Common myeloid progenitor, CD34-positive (primary cell): ENCODE measurements at regions not wholly inside any gene's neighbourhood (a gene's known extent, or its start where the extent isn't known, plus 50 kb on each side); places are given as distances from the start of the nearest gene placed in this dataset.

Source experiments
- CTCF ChIA-PET: fragments of 350-600 bp; sonication (Branson Sonifier 250); formaldehyde crosslinking; loops from one replicate; lab custom pipeline; 2021; ENCODE audit warnings: antibody characterized with exemption; lab: Charles Lee
- POLR2A ChIA-PET: fragments of 350-600 bp; sonication (Branson Sonifier 250); formaldehyde crosslinking; loops from one replicate; lab custom pipeline; 2021; ENCODE audit warnings: antibody characterized with exemption; lab: Charles Lee
- DNase-seq, 3 donors: peaks; one replicate each; pipeline versions ENCODE4 v3.0.0 to v3.0.0-alpha.2; 2013
- H3K27ac ChIP-seq, 2 experiments: 1 replicate in 1 of 2; 2 replicates in 1 of 2; pipeline ENCODE4 v1.7.0; 2013; ENCODE audit warnings: inconsistent platforms in 2 of 2, low read length in 2 of 2, mild to moderate bottlenecking in 2 of 2, low read depth in 1 of 2, moderate library complexity in 1 of 2; ENCODE audit not compliant: severe bottlenecking in 2 of 2, insufficient read depth in 1 of 2, poor library complexity in 1 of 2
- H3K27me3 ChIP-seq, 5 experiments: replicated peaks in 2 of 5; 1 replicate in 3 of 5; 2 replicates in 2 of 5; pipeline versions ENCODE4 v1.6.1 to v1.7.0; 2013; ENCODE audit warnings: low read length in 4 of 5, mild to moderate bottlenecking in 2 of 5, moderate library complexity in 2 of 5, inconsistent platforms in 1 of 5; ENCODE audit not compliant: insufficient read depth in 5 of 5, control insufficient read depth in 4 of 5
- H3K36me3 ChIP-seq, 4 experiments: 1 replicate in 2 of 4; 2 replicates in 2 of 4; pipeline versions ENCODE4 v1.6.1 to v1.7.0; 2013; ENCODE audit warnings: low read length in 3 of 4, control low read depth in 1 of 4, mild to moderate bottlenecking in 1 of 4; ENCODE audit not compliant: control insufficient read depth in 4 of 4, insufficient read depth in 4 of 4
- H3K4me1 ChIP-seq, 4 experiments: 1 replicate in 3 of 4; 2 replicates in 1 of 4; pipeline versions ENCODE4 v1.6.1 to v1.7.1; 2013; ENCODE audit warnings: low read length in 3 of 4, mild to moderate bottlenecking in 3 of 4, control low read depth in 1 of 4, inconsistent platforms in 1 of 4, moderate library complexity in 1 of 4; ENCODE audit not compliant: control insufficient read depth in 4 of 4, insufficient read depth in 4 of 4; ENCODE audit errors: control extremely low read depth in 1 of 4
- H3K4me3 ChIP-seq, 7 experiments: 1 replicate in 4 of 7; 2 replicates in 3 of 7; pipeline versions ENCODE4 v1.5.1 to v1.7.0; 2013; ENCODE audit warnings: mild to moderate bottlenecking in 7 of 7, low read length in 6 of 7, moderate library complexity in 6 of 7, inconsistent platforms in 2 of 7, low read depth in 2 of 7, control low read depth in 1 of 7; ENCODE audit not compliant: insufficient read depth in 4 of 7, control insufficient read depth in 1 of 7; ENCODE audit errors: extremely low read depth in 1 of 7
- H3K9me3 ChIP-seq, 5 experiments: 1 replicate in 4 of 5; 2 replicates in 1 of 5; pipeline versions ENCODE4 v1.6.1 to v1.7.1; 2013; ENCODE audit warnings: low read length in 4 of 5, mild to moderate bottlenecking in 2 of 5, inconsistent platforms in 1 of 5, low read depth in 1 of 5, moderate library complexity in 1 of 5; ENCODE audit not compliant: control insufficient read depth in 4 of 5, insufficient read depth in 2 of 5; ENCODE audit errors: control extremely low read depth in 1 of 5
- WGBS: methylation state at CpG from one replicate; pipeline ENCODE4 v1.1.5; 2013; ENCODE audit not compliant: insufficient coverage; 5-methylcytosine and 5-hydroxymethylcytosine counted together

DNA sequence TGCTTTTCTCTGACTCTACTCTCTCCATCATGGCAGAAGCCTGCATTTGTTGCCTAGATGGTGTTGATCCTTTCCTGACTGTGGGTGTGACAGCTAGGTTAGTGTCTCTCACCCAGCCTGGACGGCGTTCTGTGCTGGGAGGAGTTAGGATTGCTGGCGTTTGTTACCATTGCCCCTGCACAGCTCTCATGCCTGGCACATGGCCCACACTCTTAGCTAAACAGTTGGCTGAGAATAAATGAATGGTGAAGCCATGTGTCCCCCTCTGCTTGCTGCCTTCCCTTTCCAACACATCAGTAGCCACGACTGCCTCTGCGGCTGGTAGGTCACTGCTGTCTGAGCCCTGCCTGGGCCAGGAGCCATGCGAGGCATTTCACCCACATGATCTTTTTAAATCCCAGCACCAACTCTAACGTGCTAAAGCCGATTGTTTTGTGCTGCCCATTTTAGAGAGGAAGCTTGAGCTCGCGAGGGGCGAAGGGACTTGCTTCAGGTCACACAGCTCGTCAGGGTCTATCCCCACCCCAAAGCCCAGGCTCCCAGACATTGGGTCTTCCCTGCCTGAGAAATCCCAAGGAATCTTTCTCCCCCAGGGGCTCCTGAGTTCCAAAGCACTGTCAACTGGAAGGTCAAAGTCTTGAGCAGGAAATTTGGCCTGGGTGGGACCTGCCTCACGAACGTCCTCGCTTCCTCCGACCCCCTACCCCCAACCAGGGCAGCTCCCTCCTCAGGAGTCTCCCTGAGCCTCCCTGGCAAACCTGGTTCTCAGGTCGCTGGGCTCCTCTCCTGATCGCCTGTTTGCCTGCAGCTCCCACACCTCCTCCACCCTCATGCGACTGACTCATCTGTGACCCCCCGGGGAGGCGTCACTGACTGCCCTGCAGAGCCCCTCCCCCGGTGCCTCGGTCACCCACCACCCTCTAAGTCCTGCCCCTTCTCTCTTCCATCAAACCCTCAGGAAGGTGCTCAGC lies 271.7 kb upstream of the C1orf174 start:
- Histone ChIP-seq H3K4me3 (no peak overlapping the region), H3K36me3 (no peaks in the 10 kb centered on the region), H3K9me3 (no peaks in the 10 kb centered on the region), H3K4me1 (no peaks in the 10 kb centered on the region), H3K27me3 (peaks cover 0 to 41% (median 6%) of the 10 kb centered on the region in 5 experiments), H3K27ac (no peak overlapping the region)
- CTCF ChIA-PET, result interaction anchor here (0.6 kb wide), 1 partner anchor 481 kb away, joined by 3 read pairs; no protein-coding TSS in a partner anchor
- POLR2A ChIA-PET, result no interaction called here
- no peak for DNase-seq
- WGBS, result 64% methylated on average over 19 of the region's 23 CpGs

DNA sequence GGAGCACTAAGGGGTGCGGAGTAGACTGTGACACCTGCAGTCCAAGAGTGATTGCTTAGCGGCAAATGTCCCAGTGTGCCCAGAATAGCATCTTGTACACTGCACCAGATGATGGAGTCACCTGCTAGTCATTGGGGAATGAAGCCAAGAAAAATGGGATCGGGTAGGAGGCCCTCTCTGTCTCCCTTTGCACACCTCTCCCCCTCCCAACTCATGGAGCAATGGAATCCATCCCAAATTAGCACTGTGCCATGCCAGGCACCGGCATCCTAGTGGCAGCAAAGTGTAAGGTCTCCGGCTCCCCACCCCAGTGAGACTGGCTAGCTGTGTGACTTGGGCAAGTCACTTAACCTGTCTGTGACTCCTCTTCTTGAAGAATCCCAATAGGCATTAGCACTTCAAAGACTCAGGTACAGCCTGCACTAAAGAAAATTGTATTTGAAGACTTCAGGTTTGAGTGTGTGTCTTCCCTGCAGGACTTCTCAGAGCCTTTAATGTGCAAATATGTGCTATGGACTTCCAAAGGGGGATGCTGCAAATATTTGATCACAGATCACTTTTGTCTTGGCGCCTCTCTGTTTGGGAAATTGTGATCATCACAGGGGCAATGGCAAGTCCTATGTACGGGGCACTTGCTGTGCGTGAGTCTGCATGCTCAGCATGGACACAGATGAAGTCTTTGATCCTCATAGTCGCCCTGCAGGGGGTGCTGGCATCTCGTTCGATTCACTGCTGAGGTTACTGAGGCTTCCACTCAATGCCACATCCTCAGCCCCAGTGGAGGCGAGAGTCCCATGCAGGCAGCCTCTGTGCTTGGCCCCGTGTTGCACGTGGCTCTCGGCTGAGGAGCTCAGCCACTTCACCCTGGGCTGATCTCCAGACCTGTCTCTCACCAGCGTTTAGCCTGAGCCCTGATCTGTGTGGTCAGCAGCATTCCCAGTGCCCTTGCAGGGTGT lies 272.9 kb upstream of the C1orf174 start:
- H3K27ac ChIP-seq, result no peak overlapping the region
- H3K4me3 ChIP-seq, result no peak overlapping the region
- H3K27me3 ChIP-seq, result peaks cover 0 to 30% (median 6%) of the 10 kb centered on the region in 5 experiments
- H3K4me1 ChIP-seq, result no peaks in the 10 kb centered on the region
- H3K36me3 ChIP-seq, result no peaks in the 10 kb centered on the region
- no peaks in the 10 kb centered on the region for H3K9me3 ChIP-seq
- 72% methylated on average over 16 of the region's 16 CpGs for WGBS
- peak; percentile 9 to 19 (median 12) for DNase-seq
- ChIA-PET POLR2A (no interaction called here), CTCF (no interaction called here)

DNA sequence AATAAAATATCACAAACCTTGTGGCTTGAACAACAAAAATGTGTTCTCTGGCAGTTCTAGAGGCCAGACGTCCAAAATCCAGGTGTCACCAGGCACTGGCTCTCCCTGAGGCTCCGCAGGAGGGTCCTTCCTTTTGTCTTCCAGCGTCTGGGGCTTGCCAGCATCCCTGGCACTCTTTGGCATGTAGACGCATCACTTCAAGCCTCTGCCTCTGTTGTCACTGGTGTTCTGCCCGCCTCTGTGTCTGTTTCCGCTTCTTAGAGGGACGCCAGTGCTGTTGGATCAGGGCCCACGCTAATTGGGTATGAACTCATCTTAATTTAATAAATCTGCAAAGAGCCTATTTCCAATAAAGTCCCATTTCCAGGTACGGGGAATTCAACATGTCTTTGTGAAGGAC lies 273.7 kb upstream of the C1orf174 start:
- Histone ChIP-seq H3K9me3 (no peaks in the 10 kb centered on the region), H3K4me3 (no peak overlapping the region), H3K27me3 (peaks cover 0 to 23% (median 6%) of the 10 kb centered on the region in 5 experiments), H3K36me3 (no peaks in the 10 kb centered on the region), H3K4me1 (no peaks in the 10 kb centered on the region), H3K27ac (no peak overlapping the region)
- ChIA-PET POLR2A (no interaction called here), CTCF (no interaction called here)
- DNase-seq, result no peak
- 75% methylated on average over 4 of the region's 9 CpGs for WGBS

DNA sequence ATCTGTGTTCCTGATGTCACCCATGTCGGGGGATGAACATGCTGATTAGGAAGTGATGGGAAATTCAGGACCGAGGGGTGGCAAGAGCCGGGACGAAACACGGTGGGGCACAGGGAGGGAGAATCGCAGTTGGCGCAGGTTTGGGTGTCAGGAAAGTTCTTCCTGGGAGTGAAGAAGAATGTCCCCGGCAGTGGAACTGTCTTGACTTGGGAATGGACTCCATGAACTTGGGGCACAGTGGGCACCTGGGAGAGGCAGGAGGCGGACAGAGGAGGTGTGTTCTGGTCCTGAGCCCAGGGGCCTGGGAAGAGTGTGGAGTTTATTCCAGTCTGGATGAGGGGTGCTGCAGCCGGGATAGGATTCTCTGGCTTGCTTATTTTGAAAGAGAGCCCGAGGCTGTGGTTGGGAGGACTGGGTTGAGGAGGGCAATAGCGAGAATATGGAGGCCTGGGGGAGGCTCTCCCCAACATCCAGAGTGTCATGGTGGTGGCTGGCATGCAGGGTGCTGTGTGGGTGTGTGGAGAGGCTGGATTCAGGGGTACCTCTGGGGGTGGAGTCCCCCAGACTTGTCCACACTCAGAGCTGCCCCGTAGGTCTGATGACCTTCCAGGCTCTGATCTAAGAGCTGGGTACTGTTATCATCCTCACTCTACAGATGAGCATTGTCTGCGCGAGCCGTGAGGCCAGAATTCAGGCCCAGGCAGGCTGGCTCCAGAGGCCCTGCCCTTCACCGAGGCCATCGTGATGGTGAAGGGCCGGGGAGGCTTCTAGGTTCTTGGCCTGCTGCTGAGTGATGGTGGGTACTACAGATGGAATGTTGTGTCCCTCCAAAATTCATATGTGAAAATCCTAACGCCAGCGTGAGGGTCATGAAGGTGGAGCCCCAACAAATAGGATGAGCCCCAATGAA lies 274.5 kb upstream of the C1orf174 start:
- no peak for DNase-seq
- Histone ChIP-seq H3K36me3 (no peaks in the 10 kb centered on the region), H3K4me1 (no peaks in the 10 kb centered on the region), H3K27ac (no peak overlapping the region), H3K9me3 (no peaks in the 10 kb centered on the region), H3K4me3 (no peak overlapping the region), H3K27me3 (peaks cover 0 to 23% (median 3%) of the 10 kb centered on the region in 5 experiments)
- ChIA-PET CTCF (no interaction called here), POLR2A (no interaction called here)
- WGBS, result 93% methylated on average over 17 of the region's 21 CpGs

DNA sequence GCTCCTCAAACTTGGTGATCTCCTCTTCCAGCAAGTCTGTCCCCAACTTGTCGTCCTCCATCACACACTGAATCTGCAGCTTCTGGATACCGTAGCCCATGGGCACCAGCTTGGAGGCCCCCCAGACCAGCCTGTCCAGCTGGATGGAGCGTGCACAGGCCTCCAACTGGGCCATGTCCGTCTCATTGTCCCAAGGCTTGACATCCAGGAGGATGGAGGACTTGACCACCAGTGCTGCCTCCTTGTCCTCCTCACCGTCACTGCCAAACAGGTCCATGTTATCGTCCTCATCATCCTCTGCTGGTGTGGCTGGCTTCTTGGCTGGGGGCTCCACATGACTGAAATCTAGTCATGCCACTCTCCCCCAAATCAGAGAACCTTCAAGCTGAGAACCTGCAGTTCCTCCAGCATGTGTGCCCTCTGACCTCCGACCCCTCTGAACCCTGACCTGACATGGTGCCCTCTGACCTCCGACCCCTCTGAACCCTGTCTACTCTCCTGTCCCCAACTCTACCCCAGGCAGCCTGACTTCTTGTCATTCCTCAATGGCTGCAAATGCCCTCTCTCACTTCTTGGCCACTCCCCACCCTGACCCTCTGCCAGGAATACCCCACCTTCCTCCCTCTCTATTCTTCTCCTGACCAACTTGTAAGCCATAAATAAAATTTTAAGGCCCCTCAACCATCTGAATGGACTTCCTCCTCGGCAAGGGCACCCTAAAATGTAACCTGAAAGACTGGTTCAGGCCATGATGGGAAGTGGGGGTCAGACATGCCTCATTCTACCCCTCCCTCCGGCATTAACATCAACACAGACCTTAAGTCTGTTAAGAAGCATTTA lies 275.7 kb upstream of the C1orf174 start:
- Histone ChIP-seq H3K4me1 (no peaks in the 10 kb centered on the region), H3K27ac (no peak overlapping the region), H3K9me3 (no peaks in the 10 kb centered on the region), H3K36me3 (no peaks in the 10 kb centered on the region), H3K4me3 (no peak overlapping the region), H3K27me3 (peaks cover 0 to 20% (median 3%) of the 10 kb centered on the region in 5 experiments)
- CTCF ChIA-PET, result no interaction called here
- POLR2A ChIA-PET, result no interaction called here
- 98% methylated on average over 9 of the region's 10 CpGs for WGBS
- DNase-seq, result no peak

DNA sequence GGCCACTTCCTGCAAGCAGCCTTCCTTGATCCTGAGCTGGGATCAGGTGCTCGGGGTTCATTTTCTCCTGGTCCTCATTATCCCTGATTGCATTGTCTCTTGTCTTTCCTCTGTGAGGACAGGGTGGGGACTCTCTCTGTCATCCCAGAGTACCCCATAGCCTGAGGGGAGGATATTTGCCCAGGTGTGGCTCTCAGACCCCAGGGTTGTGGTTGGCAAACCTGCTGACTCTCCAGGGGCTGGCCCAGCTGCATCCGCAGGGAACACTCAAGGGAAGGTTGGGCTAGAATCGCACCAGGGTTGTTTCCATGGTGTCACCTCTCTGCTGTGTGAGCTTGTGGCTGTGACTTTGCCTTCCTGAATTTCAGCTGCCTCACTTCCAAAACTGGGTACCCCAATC lies 276.8 kb upstream of the C1orf174 start:
- 67% methylated on average over 1 of the region's 3 CpGs for WGBS
- Histone ChIP-seq H3K4me3 (no peak overlapping the region), H3K36me3 (no peaks in the 10 kb centered on the region), H3K4me1 (no peaks in the 10 kb centered on the region), H3K27ac (no peak overlapping the region), H3K9me3 (no peaks in the 10 kb centered on the region), H3K27me3 (peaks cover 0 to 18% (median 0%) of the 10 kb centered on the region in 5 experiments)
- peak in 2 of 3 donors; percentile 8 to 15 for DNase-seq
- CTCF ChIA-PET, result no interaction called here
- POLR2A ChIA-PET, result no interaction called here
